ENCODE measurements at regions not wholly inside any gene's neighbourhood (a gene's known extent, or its start where the extent isn't known, plus 50 kb on each side); places are given as distances from the start of the nearest gene placed in this dataset.

GRCh38 chr5:82809420-82810143, 267.6 kb downstream of the TMEM167A start:
- TF ChIP-seq, protein P1, sequence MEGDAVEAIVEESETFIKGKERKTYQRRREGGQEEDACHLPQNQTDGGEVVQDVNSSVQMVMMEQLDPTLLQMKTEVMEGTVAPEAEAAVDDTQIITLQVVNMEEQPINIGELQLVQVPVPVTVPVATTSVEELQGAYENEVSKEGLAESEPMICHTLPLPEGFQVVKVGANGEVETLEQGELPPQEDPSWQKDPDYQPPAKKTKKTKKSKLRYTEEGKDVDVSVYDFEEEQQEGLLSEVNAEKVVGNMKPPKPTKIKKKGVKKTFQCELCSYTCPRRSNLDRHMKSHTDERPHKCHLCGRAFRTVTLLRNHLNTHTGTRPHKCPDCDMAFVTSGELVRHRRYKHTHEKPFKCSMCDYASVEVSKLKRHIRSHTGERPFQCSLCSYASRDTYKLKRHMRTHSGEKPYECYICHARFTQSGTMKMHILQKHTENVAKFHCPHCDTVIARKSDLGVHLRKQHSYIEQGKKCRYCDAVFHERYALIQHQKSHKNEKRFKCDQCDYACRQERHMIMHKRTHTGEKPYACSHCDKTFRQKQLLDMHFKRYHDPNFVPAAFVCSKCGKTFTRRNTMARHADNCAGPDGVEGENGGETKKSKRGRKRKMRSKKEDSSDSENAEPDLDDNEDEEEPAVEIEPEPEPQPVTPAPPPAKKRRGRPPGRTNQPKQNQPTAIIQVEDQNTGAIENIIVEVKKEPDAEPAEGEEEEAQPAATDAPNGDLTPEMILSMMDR (CRISPR knock-in tag; IDR thresholded peaks at IDR 0.05), result no peak
- TF ChIP-seq MXD3 (CRISPR knock-in tag; IDR thresholded peaks at IDR 0.05) (no peak), ZNF704 (CRISPR knock-in tag; IDR thresholded peaks at IDR 0.05; ENCODE audit: borderline replicate concordance) (no peak), RFXANK (CRISPR knock-in tag; IDR thresholded peaks at IDR 0.05) (no peak), HOXA5 (CRISPR knock-in tag; IDR thresholded peaks at IDR 0.05) (no peak)
- TF ChIP-seq, protein P2, sequence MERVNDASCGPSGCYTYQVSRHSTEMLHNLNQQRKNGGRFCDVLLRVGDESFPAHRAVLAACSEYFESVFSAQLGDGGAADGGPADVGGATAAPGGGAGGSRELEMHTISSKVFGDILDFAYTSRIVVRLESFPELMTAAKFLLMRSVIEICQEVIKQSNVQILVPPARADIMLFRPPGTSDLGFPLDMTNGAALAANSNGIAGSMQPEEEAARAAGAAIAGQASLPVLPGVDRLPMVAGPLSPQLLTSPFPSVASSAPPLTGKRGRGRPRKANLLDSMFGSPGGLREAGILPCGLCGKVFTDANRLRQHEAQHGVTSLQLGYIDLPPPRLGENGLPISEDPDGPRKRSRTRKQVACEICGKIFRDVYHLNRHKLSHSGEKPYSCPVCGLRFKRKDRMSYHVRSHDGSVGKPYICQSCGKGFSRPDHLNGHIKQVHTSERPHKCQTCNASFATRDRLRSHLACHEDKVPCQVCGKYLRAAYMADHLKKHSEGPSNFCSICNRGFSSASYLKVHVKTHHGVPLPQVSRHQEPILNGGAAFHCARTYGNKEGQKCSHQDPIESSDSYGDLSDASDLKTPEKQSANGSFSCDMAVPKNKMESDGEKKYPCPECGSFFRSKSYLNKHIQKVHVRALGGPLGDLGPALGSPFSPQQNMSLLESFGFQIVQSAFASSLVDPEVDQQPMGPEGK (CRISPR knock-in tag; IDR thresholded peaks at IDR 0.05), result no peak

Data from HepG2 (cell line).